ENCODE measurements at regions not wholly inside any gene's neighbourhood (a gene's known extent, or its start where the extent isn't known, plus 50 kb on each side); places are given as distances from the start of the nearest gene placed in this dataset.

GRCh38 chr5:105807290-105807689 lies 1863.4 kb downstream of the EFNA5 start:
- intact Hi-C loops (cut with micrococcal nuclease): no loop called here
- Mint-ChIP-seq H3K4me3 (no peak overlapping the region), H3K9me3 (peaks cover 8% of the 10 kb centered on the region), H3K27me3 (no peaks in the 10 kb centered on the region), H3K4me1 (no peaks in the 10 kb centered on the region), H3K36me3 (ENCODE audit: low read depth) (no peaks in the 10 kb centered on the region), H3K27ac (no peak overlapping the region)
- DNase-seq: no peak

GRCh38 chr5:105806596-105806995 lies 1864.1 kb downstream of the EFNA5 start:
- no peaks in the 10 kb centered on the region for H3K4me1 Mint-ChIP-seq
- H3K4me3 Mint-ChIP-seq: no peak overlapping the region
- H3K27ac Mint-ChIP-seq: no peak overlapping the region
- H3K27me3 Mint-ChIP-seq: no peaks in the 10 kb centered on the region
- no peaks in the 10 kb centered on the region for H3K36me3 Mint-ChIP-seq (ENCODE audit: low read depth)
- intact Hi-C loops (cut with micrococcal nuclease): no loop called here
- H3K9me3 Mint-ChIP-seq: peaks cover 13% of the 10 kb centered on the region
- no peak for DNase-seq

GRCh38 chr5:105803431-105803830 lies 1867.3 kb downstream of the EFNA5 start:
- DNase-seq: no peak
- H3K36me3 Mint-ChIP-seq (ENCODE audit: low read depth): no peaks in the 10 kb centered on the region
- no peak overlapping the region for H3K27ac Mint-ChIP-seq
- intact Hi-C loops (cut with micrococcal nuclease): no loop called here
- no peak overlapping the region for H3K4me3 Mint-ChIP-seq
- H3K9me3 Mint-ChIP-seq: peaks cover 18% of the 10 kb centered on the region
- no peaks in the 10 kb centered on the region for H3K27me3 Mint-ChIP-seq
- no peaks in the 10 kb centered on the region for H3K4me1 Mint-ChIP-seq

GRCh38 chr5:105794578-105794977 lies 1876.2 kb downstream of the EFNA5 start:
- Mint-ChIP-seq H3K27ac (no peak overlapping the region), H3K9me3 (peaks cover 2% of the 10 kb centered on the region), H3K36me3 (ENCODE audit: low read depth) (no peaks in the 10 kb centered on the region), H3K27me3 (no peaks in the 10 kb centered on the region), H3K4me1 (no peaks in the 10 kb centered on the region), H3K4me3 (no peak overlapping the region)
- intact Hi-C loops (cut with micrococcal nuclease): no loop called here
- DNase-seq: no peak

GRCh38 chr5:105789246-105789645 lies 1881.5 kb downstream of the EFNA5 start:
- no peaks in the 10 kb centered on the region for H3K27me3 Mint-ChIP-seq
- no peaks in the 10 kb centered on the region for H3K36me3 Mint-ChIP-seq (ENCODE audit: low read depth)
- no peak overlapping the region for H3K4me3 Mint-ChIP-seq
- no peaks in the 10 kb centered on the region for H3K9me3 Mint-ChIP-seq
- no peak for DNase-seq
- intact Hi-C loops (cut with micrococcal nuclease): no loop called here
- no peak overlapping the region for H3K27ac Mint-ChIP-seq
- no peaks in the 10 kb centered on the region for H3K4me1 Mint-ChIP-seq

- intact Hi-C loops (cut with micrococcal nuclease): no loop called here
- Mint-ChIP-seq H3K36me3 (ENCODE audit: low read depth) (no peaks in the 10 kb centered on the region), H3K4me1 (no peaks in the 10 kb centered on the region)
These were observed 1886.9 kb downstream of the EFNA5 start for GRCh38 chr5:105783811-105784210.

GRCh38 chr5:105782501-105782900 lies 1888.2 kb downstream of the EFNA5 start:
- Mint-ChIP-seq H3K27me3 (no peaks in the 10 kb centered on the region), H3K27ac (no peak overlapping the region), H3K9me3 (no peaks in the 10 kb centered on the region), H3K4me1 (no peaks in the 10 kb centered on the region), H3K36me3 (ENCODE audit: low read depth) (no peaks in the 10 kb centered on the region), H3K4me3 (no peak overlapping the region)
- intact Hi-C loops (cut with micrococcal nuclease): no loop called here
- no peak for DNase-seq

More at GRCh38 chr5:105783811-105784210, 1886.9 kb downstream of the EFNA5 start:
- no peak overlapping the region for H3K27ac Mint-ChIP-seq
- no peaks in the 10 kb centered on the region for H3K27me3 Mint-ChIP-seq
- no peak for DNase-seq
- H3K9me3 Mint-ChIP-seq: no peaks in the 10 kb centered on the region
- no peak overlapping the region for H3K4me3 Mint-ChIP-seq

GRCh38 chr5:105773241-105773640 lies 1897.5 kb downstream of the EFNA5 start:
- Mint-ChIP-seq H3K27ac (no peak overlapping the region), H3K27me3 (no peaks in the 10 kb centered on the region), H3K36me3 (ENCODE audit: low read depth) (no peaks in the 10 kb centered on the region), H3K4me1 (no peaks in the 10 kb centered on the region), H3K4me3 (no peak overlapping the region), H3K9me3 (no peaks in the 10 kb centered on the region)
- intact Hi-C loops (cut with micrococcal nuclease): no loop called here
- DNase-seq: no peak

- no peaks in the 10 kb centered on the region for H3K27me3 Mint-ChIP-seq
These were observed 1903.5 kb downstream of the EFNA5 start for GRCh38 chr5:105767267-105767666.

GRCh38 chr5:105762728-105763127 lies 1908.0 kb downstream of the EFNA5 start:
- Mint-ChIP-seq H3K27ac (no peak overlapping the region), H3K36me3 (ENCODE audit: low read depth) (no peaks in the 10 kb centered on the region), H3K27me3 (no peaks in the 10 kb centered on the region), H3K9me3 (peaks cover 19% of the 10 kb centered on the region), H3K4me3 (no peak overlapping the region), H3K4me1 (no peaks in the 10 kb centered on the region)
- intact Hi-C loops (cut with micrococcal nuclease): no loop called here
- no peak for DNase-seq

More at GRCh38 chr5:105767267-105767666, 1903.5 kb downstream of the EFNA5 start:
- no peak overlapping the region for H3K4me3 Mint-ChIP-seq
- intact Hi-C loops (cut with micrococcal nuclease): no loop called here
- no peaks in the 10 kb centered on the region for H3K36me3 Mint-ChIP-seq (ENCODE audit: low read depth)
- no peak for DNase-seq
- no peaks in the 10 kb centered on the region for H3K4me1 Mint-ChIP-seq
- H3K27ac Mint-ChIP-seq: no peak overlapping the region
- H3K9me3 Mint-ChIP-seq: peaks cover 4% of the 10 kb centered on the region

- Mint-ChIP-seq H3K36me3 (ENCODE audit: low read depth) (no peaks in the 10 kb centered on the region), H3K27me3 (no peaks in the 10 kb centered on the region), H3K9me3 (no peaks in the 10 kb centered on the region), H3K27ac (no peak overlapping the region), H3K4me3 (no peak overlapping the region), H3K4me1 (no peaks in the 10 kb centered on the region)
- DNase-seq: no peak
- intact Hi-C loops (cut with micrococcal nuclease): no loop called here
These were observed 1916.7 kb downstream of the EFNA5 start for GRCh38 chr5:105754056-105754455.

GRCh38 chr5:105752801-105753200 lies 1917.9 kb downstream of the EFNA5 start:
- intact Hi-C loops (cut with micrococcal nuclease): no loop called here
- DNase-seq: no peak
- H3K4me1 Mint-ChIP-seq: no peaks in the 10 kb centered on the region
- no peak overlapping the region for H3K27ac Mint-ChIP-seq
- H3K36me3 Mint-ChIP-seq (ENCODE audit: low read depth): no peaks in the 10 kb centered on the region
- H3K4me3 Mint-ChIP-seq: no peak overlapping the region
- no peaks in the 10 kb centered on the region for H3K27me3 Mint-ChIP-seq
- peaks cover under 1% of the 10 kb centered on the region for H3K9me3 Mint-ChIP-seq

- no peak for DNase-seq
- no peak overlapping the region for H3K27ac Mint-ChIP-seq
- no peak overlapping the region for H3K4me3 Mint-ChIP-seq
- peaks cover 4% of the 10 kb centered on the region for H3K9me3 Mint-ChIP-seq
- intact Hi-C loops (cut with micrococcal nuclease): no loop called here
- H3K4me1 Mint-ChIP-seq: no peaks in the 10 kb centered on the region
- H3K27me3 Mint-ChIP-seq: no peaks in the 10 kb centered on the region
- no peaks in the 10 kb centered on the region for H3K36me3 Mint-ChIP-seq (ENCODE audit: low read depth)
These were observed 1918.8 kb downstream of the EFNA5 start for GRCh38 chr5:105751908-105752307.

- Mint-ChIP-seq H3K4me1 (no peaks in the 10 kb centered on the region), H3K36me3 (ENCODE audit: low read depth) (no peaks in the 10 kb centered on the region), H3K4me3 (no peak overlapping the region), H3K27me3 (no peaks in the 10 kb centered on the region), H3K9me3 (peaks cover 4% of the 10 kb centered on the region), H3K27ac (no peak overlapping the region)
- DNase-seq: no peak
- intact Hi-C loops (cut with micrococcal nuclease): no loop called here
These were observed 1925.6 kb downstream of the EFNA5 start for GRCh38 chr5:105745111-105745510.

- intact Hi-C loops (cut with micrococcal nuclease): no loop called here
- no peak overlapping the region for H3K4me3 Mint-ChIP-seq
- H3K27me3 Mint-ChIP-seq: no peaks in the 10 kb centered on the region
- H3K36me3 Mint-ChIP-seq (ENCODE audit: low read depth): no peaks in the 10 kb centered on the region
- no peaks in the 10 kb centered on the region for H3K9me3 Mint-ChIP-seq
- no peak overlapping the region for H3K27ac Mint-ChIP-seq
- no peak for DNase-seq
- H3K4me1 Mint-ChIP-seq: no peaks in the 10 kb centered on the region
These were observed 1930.5 kb downstream of the EFNA5 start for GRCh38 chr5:105740242-105740641.

Measured in activated CD4-positive, alpha-beta T cell treated with anti-CD3 and anti-CD28 coated beads, Interleukin-2, amount 10 ng/mL, durations not matched to agents 24 days and 14 days (primary cell).